SK-N-MC (cell line): ENCODE measurements at regions not wholly inside any gene's neighbourhood (a gene's known extent, or its start where the extent isn't known, plus 50 kb on each side); places are given as distances from the start of the nearest gene placed in this dataset.

Source experiments
- FOXP2 ChIP-seq: optimal IDR thresholded peaks from 2 replicates; pipeline ENCODE3; 2011; ENCODE audit warnings: mild to moderate bottlenecking, moderate library complexity; ENCODE audit not compliant: insufficient read depth; ENCODE audit errors: extremely low read length, control extremely low read depth
- POLR2AphosphoS5 ChIP-seq: IDR thresholded peaks from 2 replicates; pipeline ENCODE4 v1.6.1; 2012; ENCODE audit warnings: mild to moderate bottlenecking, low read depth, low read length, borderline replicate concordance

- TF ChIP-seq FOXP2, result no peak
- TF ChIP-seq POLR2AphosphoS5, result no peak
Observed at GRCh38 chr13:37410316-37410715, 188.3 kb downstream of the POSTN start.
